GM18526 (cell line): ENCODE measurements at regions not wholly inside any gene's neighbourhood (a gene's known extent, or its start where the extent isn't known, plus 50 kb on each side); places are given as distances from the start of the nearest gene placed in this dataset.

Experiments
- POLR2A ChIP-seq: IDR thresholded peaks from 3 replicates; pipeline ENCODE4 v1.6.1; 2011; ENCODE audit not compliant: insufficient read length; ENCODE audit errors: extremely low read depth

DNA sequence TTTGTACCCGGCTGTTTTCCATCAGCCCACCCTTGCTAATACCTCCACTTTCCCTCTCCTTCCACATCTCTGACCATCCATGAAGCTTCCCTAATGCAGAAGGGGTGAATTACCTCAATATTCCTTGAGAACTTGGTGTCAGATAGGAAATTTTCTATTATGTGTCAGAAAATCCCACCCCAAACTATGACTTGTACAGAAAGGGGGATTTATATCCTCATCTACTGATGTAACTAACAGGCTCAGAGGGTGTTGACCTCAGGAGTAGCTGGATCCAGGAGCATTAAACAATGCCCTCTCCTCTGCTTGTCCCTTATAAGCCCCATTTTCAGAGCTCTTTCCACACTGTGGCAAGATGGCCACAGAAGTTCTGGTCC, 242.8 kb upstream of the TLE3 start:
- TF ChIP-seq POLR2A, result no peak

DNA sequence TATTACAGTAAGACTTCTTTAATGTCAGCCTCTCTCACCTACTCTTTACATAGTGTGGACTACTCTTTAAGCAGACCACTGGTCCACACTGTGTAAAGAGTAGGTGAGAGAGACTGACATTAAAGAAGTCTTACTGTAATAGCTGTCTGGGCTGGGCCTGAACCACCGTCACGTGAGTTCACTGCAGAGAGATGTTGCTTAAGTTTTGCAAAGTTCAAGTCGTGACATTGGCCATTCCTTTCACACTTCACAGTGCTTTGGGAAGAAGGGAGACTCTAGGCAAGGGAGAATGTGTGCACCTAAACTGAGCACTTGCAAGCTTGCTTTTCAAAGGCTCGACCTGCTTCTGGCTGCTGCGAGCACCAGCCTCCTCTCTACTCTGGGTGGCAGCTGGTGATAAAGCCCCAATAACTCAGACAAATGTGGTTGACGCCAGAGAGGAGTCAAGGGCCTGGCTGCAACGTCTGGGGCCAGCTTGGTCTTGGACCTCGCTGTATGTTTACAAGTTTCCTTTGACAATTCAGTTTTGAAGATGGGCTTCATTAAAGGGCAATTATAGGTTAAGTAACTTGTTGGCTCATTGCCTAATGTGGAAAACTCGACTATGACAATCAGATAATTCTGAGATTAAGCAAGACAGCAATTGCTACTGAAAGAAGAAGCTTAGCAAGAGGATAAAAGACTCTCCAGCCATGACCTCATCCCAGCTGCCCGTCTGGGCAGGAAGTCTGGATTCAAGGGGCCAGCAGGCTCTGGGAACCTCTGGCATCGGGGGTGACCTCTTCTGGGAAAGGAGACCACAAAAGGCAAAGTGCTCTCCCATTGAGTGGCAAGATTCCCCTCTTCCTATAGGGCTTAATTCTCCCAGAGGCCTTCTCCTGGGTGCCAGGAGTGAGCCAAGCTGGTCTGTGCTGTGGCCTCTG, 242.1 kb upstream of the TLE3 start:
- no peak for TF ChIP-seq POLR2A

GRCh38 chr15:70337277-70338186, 239.8 kb upstream of the TLE3 start:
- no peak for TF ChIP-seq POLR2A

DNA sequence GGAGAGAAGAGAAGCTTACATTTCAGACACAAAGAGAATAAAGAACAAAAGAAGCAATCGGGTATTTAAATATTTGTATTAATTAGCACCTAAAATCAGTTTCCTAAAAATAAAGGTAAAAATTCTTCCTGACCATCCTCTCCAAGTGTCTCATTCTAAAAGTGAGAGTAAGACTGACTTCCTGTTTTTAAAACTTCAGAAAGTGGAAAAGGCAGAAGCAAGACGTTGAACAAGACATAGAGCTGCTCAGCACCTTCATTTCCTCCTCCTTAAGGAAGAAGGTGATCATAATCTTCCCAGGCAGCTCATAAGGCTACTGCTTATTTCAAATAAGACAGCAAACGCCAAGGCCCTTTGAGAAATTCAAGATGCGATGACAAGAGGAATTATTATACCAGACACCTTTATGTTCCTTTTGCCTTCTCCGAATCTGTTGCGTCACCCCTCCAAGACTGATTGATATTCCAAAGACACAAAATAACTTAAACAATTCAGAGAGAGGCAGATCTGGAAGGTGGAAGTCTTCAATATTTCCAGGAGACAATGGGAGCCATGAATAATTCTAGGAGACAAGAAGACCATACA, 238.8 kb upstream of the TLE3 start:
- TF ChIP-seq POLR2A, result no peak

DNA sequence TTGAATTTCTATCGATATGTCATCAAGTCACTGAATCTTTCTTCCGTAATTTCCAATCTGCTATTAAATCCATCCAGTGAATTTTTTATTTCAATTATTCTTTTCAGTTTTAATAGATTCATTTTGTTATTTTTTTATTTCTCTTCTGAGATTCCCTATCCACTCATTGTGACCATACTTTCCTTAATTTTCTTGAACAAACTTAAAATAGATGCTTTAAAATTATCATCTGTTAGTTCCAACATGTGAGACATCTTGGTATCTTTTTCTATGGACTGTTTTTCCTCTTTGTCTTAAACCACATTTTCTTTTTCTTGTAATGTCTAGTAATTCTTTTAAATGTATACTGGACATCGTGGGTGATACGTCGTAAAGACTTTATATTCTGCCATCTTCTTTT, 236.6 kb upstream of the TLE3 start:
- no peak for TF ChIP-seq POLR2A

DNA sequence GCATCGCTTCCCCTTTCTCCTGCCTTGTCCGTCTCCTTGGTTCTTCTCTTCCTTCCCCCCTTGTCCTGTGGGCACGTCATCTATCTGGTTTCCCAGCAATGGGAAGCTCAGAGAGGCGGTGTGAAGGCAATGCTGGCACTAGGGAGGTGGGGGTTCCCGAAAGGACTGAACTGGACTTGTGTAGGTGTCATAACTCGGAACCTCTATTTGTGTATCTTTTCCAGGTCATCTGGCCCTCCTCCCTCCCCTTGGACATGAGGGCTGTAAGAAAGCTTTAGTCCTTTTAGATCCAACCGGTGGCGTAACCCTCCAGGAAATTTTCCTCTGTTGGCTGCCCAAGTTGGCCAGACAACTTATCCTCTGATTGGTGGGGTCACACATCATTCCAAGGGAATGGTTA, 231.5 kb upstream of the TLE3 start:
- TF ChIP-seq POLR2A, result no peak

- no peak for TF ChIP-seq POLR2A
These were observed 231.0 kb upstream of the TLE3 start for GRCh38 chr15:70328679-70329115.

DNA sequence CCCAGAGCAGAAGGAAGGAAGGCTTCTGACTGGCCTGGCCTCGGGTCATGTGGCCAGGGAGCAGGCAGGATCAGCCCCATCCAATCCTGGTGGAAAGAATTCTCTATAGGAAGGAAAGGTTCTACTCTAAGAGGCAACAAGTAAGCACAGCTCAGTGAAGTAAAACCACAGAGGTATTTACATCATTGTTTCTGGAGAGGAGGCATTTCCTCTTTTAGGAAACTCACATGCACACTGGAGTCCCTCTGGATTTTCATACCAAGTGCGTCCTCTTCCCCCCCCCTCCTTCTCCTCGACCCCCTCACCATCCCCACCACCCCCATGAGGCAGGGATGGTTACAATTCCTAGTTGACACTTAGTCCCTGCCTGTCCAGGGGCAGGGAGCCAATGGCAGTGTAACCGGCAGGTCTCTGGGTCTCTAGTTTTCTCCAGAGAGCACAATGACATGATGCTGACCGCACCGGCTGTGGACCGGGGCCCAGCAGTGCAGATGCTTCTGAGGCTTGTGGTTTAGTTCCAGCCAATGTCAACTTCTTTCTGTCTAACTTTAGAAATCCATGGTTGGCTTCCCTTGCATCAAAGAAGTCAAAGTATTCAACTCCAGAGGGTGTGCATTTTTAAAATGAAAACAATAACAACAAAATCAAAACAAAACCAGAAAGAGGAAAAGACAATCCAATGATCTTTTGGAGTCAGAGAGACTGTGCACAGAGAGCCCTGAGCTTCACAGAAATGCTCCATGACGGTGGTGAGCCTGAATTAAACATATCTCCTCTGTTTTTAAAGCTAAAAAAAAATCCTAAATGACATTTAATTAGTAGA, 230.3 kb upstream of the TLE3 start:
- TF ChIP-seq POLR2A, result no peak

DNA sequence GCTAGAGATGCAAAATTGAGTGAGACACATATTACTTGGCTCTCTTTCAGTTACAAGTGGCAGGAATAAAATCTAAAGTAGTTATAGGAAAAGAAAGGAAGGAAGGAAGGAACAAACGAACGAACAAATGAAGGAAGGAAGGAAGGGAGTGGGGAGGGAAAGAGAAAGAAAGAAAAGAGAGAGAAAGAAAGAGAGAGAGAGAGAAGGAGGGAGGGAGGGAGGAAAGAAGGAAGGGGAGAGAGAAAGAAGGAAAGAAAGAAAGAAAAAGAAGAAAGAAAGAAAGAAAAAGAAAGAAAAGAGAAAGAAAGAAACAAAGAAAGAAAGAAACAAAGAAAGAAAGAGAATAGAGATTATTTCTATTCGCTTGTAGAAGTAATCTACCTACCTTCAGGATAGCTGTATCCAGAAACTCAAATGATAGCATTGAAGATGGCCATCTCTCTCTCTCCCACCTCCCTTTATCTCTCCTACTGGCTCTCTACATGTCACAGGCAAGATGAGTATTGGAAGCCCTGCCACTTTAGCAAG, 229.7 kb upstream of the TLE3 start:
- TF ChIP-seq POLR2A, result no peak

DNA sequence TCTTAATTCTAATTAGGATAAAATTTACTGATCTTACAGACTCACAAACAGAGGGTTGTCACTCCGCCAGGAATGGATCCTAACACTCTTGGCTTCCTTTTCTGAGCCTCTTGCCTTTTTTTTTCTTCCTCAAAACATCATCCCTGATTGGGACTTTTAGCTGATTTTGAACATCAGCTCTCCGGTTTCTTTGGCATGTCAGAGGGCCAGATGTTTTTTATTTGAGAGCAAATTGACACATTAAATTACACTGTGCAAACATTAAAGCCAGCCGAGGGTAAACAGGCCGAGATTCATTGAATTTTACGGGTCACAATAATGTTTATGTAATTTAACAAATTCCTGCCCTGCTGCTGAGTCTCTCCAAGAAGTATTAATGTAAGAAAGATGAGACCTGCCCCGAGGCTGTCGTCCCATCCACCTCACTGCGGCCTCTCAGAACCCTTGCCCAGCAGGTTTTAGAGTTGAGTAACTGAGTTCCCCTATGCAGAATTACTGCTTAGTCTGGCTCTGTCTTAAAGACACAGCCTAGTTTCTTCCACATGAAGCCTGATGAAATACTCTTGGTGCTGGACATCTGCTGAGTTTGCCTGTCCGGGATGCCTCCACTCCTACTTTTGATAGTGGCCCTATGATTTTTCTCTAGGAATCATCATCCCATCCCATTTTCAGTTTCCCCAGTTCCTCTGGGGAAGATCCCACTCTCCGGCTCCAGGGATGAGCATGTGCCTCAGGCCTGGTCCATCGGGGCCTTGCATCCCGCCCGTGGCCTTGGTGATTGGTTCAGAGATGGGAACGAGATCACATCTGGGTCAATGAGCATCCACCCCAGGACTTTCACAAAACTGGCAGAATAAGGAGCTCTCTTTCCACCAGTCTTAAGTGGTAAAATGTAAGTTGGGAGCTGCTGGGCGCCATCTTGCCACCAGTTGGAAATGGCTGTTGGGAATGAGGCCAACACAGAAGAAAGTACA, 226.6 kb upstream of the TLE3 start:
- TF ChIP-seq POLR2A, result no peak

GRCh38 chr15:70323111-70323851, 225.6 kb upstream of the TLE3 start:
- TF ChIP-seq POLR2A, result no peak

DNA sequence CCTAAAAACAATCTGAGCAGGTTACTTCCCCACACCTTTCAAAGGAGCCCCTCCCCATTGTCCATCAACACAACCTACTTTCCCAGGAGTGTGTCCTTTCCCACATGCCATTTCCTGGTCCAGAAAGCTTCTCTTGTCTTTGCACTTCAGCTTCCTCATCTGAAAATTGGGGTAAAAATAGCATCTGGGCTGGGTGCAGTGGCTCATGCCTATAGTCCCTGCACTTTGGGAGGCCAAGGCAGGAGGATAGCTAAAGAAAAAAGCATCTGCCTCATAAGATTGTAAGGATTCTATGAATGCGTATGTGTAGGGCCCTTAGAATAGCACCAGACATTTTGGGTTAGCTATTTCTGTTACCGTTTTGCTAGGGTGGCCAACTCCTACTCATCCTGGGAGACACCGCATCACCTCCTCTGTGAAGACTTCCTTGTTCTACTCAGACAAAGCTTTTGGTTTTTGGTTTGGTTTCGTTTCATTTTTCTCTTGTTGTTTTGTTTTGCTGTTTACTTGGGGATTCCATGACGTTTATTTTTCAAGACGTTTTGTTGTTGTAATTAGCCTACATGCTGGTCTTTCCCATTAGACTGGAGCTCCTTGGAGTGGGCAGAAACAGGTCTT, 224.4 kb upstream of the TLE3 start:
- TF ChIP-seq POLR2A, result no peak
